ENCODE measurements at regions not wholly inside any gene's neighbourhood (a gene's known extent, or its start where the extent isn't known, plus 50 kb on each side); places are given as distances from the start of the nearest gene placed in this dataset.

- H3K14ac ChIP-seq (ENCODE audit: insufficient read depth, low read length): no peak overlapping the region
- H3K27me3 ChIP-seq (ENCODE audit: insufficient read depth, low read length): no peaks in the 10 kb centered on the region
- H3K23ac ChIP-seq (ENCODE audit: insufficient read length, low read depth, low read length): no peak overlapping the region
- no peaks in the 10 kb centered on the region for H3K9me3 ChIP-seq (ENCODE audit: control insufficient read depth, low read depth, low read length)
- DNase-seq: no peak
- no peak overlapping the region; a peak in 1 of 7 replicates for H3K27ac Mint-ChIP-seq
- no peak overlapping the region for H3K9ac ChIP-seq (ENCODE audit: extremely low read depth, insufficient read length, low read length)
- no peak overlapping the region for H3K56ac ChIP-seq (ENCODE audit: insufficient read length, low read depth, low read length)
- no peak overlapping the region for H3K27ac ChIP-seq (ENCODE audit: insufficient read length, low read depth, low read length)
- H4K8ac ChIP-seq (replicated peaks; ENCODE audit: insufficient read length, low read depth, low read length): no peak overlapping the region
- no peak overlapping the region for H3K4me3 Mint-ChIP-seq
- no peak overlapping the region for H4K91ac ChIP-seq (ENCODE audit: insufficient read length, low read depth, low read length)
- no peaks in the 10 kb centered on the region for H3K23me2 ChIP-seq (ENCODE audit: insufficient read length, low read depth, low read length, poor library complexity, severe bottlenecking)
- H2AFZ ChIP-seq (ENCODE audit: low read length): no peak overlapping the region
- H3K4me1 ChIP-seq (ENCODE audit: insufficient read depth, low read length): no peaks in the 10 kb centered on the region
- no peak overlapping the region for H2BK120ac ChIP-seq (ENCODE audit: low read depth, low read length, poor library complexity, severe bottlenecking)
- H4K20me1 ChIP-seq (ENCODE audit: control insufficient read depth, insufficient read depth, insufficient read length): no peaks in the 10 kb centered on the region
- no peak for TF ChIP-seq CTCF (conservative IDR thresholded peaks at IDR 0.05)
- H3K4me2 ChIP-seq (ENCODE audit: insufficient read depth, insufficient read length, low read length): no peak overlapping the region
- no CpG with 5 or more reads among the region's 1 CpG for WGBS (ENCODE audit: extremely low coverage, insufficient read length, low lambda C conversion rate)
- no peak overlapping the region for H2AK5ac ChIP-seq (ENCODE audit: insufficient read length, low read length)
- H2BK5ac ChIP-seq (ENCODE audit: insufficient read length, low read length): no peak overlapping the region
- H3K4me1 Mint-ChIP-seq: no peaks in the 10 kb centered on the region
- no peaks in the 10 kb centered on the region for H3K27me3 Mint-ChIP-seq (ENCODE audit: low read depth)
- H2BK15ac ChIP-seq (ENCODE audit: low read depth, low read length): no peak overlapping the region
- no peak overlapping the region for H3K18ac ChIP-seq (ENCODE audit: insufficient read length, low read depth, low read length)
- peaks cover 25 to 29% of the 10 kb centered on the region in 2 experiments for H3K9me3 Mint-ChIP-seq
- no peak overlapping the region for H2BK20ac ChIP-seq (ENCODE audit: low read depth, low read length, poor library complexity, severe bottlenecking)
- H3K79me1 ChIP-seq (ENCODE audit: insufficient read depth, low read depth, low read length, poor library complexity, severe bottlenecking): no peaks in the 10 kb centered on the region
- peaks cover 6 to 26% (median 7%) of the 10 kb centered on the region in 3 experiments for H3K36me3 Mint-ChIP-seq (ENCODE audit: insufficient read depth in 1 of 3, low read depth in 3 of 3)
- no peak overlapping the region for H3K4ac ChIP-seq (ENCODE audit: low read depth, low read length)
- no peaks in the 10 kb centered on the region for H3K79me2 ChIP-seq (ENCODE audit: insufficient read depth, low read length)
- H4K5ac ChIP-seq (ENCODE audit: insufficient read length, low read depth, low read length): no peak overlapping the region
- no peak overlapping the region for H2BK12ac ChIP-seq (ENCODE audit: insufficient read length, low read depth, low read length)
- no peak overlapping the region for H3T11ph ChIP-seq (ENCODE audit: low read length)
Measured at GRCh38 chr12:22126758-22127157, 80.7 kb downstream of the CMAS start.
